ENCODE measurements at regions not wholly inside any gene's neighbourhood (a gene's known extent, or its start where the extent isn't known, plus 50 kb on each side); places are given as distances from the start of the nearest gene placed in this dataset.
"Not testable (repeated sequence)": the region's sequence is repeated elsewhere in the genome, so short reads cannot be mapped to it uniquely, and the experiment has no call there.

GRCh38 chr9:80491086-80491696, 919.4 kb downstream of the TLE4 start:
- H3K9me3 ChIP-seq, result no peaks in the 10 kb centered on the region
- H3K36me3 ChIP-seq, result no peaks in the 10 kb centered on the region
- no peak for DNase-seq (ENCODE audit: extremely low spot score in 2 of 2)
- TF ChIP-seq POLR2A (IDR thresholded peaks at IDR 0.05), result no peak
- TF ChIP-seq POLR2AphosphoS5 (IDR thresholded peaks at IDR 0.05; ENCODE audit: insufficient read depth in 1 of 2, low read depth in 1 of 2), result no peak
- no peak for TF ChIP-seq CTCF (IDR thresholded peaks at IDR 0.05)
- H3K4me1 ChIP-seq, result no peaks in the 10 kb centered on the region
- no peak overlapping the region for H3K4me3 ChIP-seq
- H3K27me3 ChIP-seq, result no peaks in the 10 kb centered on the region
- intact Hi-C loops (cut with DNase I), result no loop called here
- no peak overlapping the region for H3K27ac ChIP-seq

GRCh38 chr9:80489329-80489728, 917.6 kb downstream of the TLE4 start:
- TF ChIP-seq CTCF (IDR thresholded peaks at IDR 0.05), result no peak
- no peak for TF ChIP-seq POLR2A (IDR thresholded peaks at IDR 0.05)
- no peak for TF ChIP-seq POLR2AphosphoS5 (IDR thresholded peaks at IDR 0.05; ENCODE audit: insufficient read depth in 1 of 2, low read depth in 1 of 2)
- intact Hi-C loops (cut with DNase I), result no loop called here
- Histone ChIP-seq H3K27ac (no peak overlapping the region), H3K4me3 (no peak overlapping the region), H3K36me3 (no peaks in the 10 kb centered on the region), H3K27me3 (no peaks in the 10 kb centered on the region), H3K4me1 (no peaks in the 10 kb centered on the region), H3K9me3 (no peaks in the 10 kb centered on the region)
- no peak for DNase-seq (ENCODE audit: extremely low spot score in 2 of 2)

- Histone ChIP-seq H3K27ac (no peak overlapping the region), H3K36me3 (no peaks in the 10 kb centered on the region), H3K27me3 (no peaks in the 10 kb centered on the region), H3K9me3 (peaks cover 12% of the 10 kb centered on the region), H3K4me3 (no peak overlapping the region), H3K4me1 (no peaks in the 10 kb centered on the region)
- TF ChIP-seq POLR2AphosphoS5 (IDR thresholded peaks at IDR 0.05; ENCODE audit: insufficient read depth in 1 of 2, low read depth in 1 of 2) (no peak), CTCF (IDR thresholded peaks at IDR 0.05) (no peak), POLR2A (IDR thresholded peaks at IDR 0.05) (no peak)
- no peak for DNase-seq (ENCODE audit: extremely low spot score in 2 of 2)
- intact Hi-C loops (cut with DNase I), result no loop called here
Observed at GRCh38 chr9:80485420-80486250, 913.9 kb downstream of the TLE4 start.

- H3K36me3 ChIP-seq; intact Hi-C loops (cut with DNase I); H3K27ac ChIP-seq; H3K4me1 ChIP-seq; H3K4me3 ChIP-seq; DNase-seq (ENCODE audit: extremely low spot score in 2 of 2); H3K27me3 ChIP-seq: not testable (repeated sequence)
- H3K9me3 ChIP-seq, result peaks cover 13% of the 10 kb centered on the region
Observed at GRCh38 chr9:80482251-80482650, 910.5 kb downstream of the TLE4 start.

GRCh38 chr9:80467632-80468031, 895.9 kb downstream of the TLE4 start:
- no peak for TF ChIP-seq POLR2A (IDR thresholded peaks at IDR 0.05)
- TF ChIP-seq CTCF (IDR thresholded peaks at IDR 0.05), result no peak
- TF ChIP-seq POLR2AphosphoS5 (IDR thresholded peaks at IDR 0.05; ENCODE audit: insufficient read depth in 1 of 2, low read depth in 1 of 2), result no peak
- Histone ChIP-seq H3K27ac (no peak overlapping the region), H3K9me3 (no peaks in the 10 kb centered on the region), H3K36me3 (no peaks in the 10 kb centered on the region), H3K4me3 (no peak overlapping the region), H3K4me1 (no peaks in the 10 kb centered on the region), H3K27me3 (no peaks in the 10 kb centered on the region)
- intact Hi-C loops (cut with DNase I), result no loop called here
- DNase-seq (ENCODE audit: extremely low spot score in 2 of 2), result no peak

Measured in vagina (tissue), 2 donors.